NT2/D1 (cell line): ENCODE measurements at regions not wholly inside any gene's neighbourhood (a gene's known extent, or its start where the extent isn't known, plus 50 kb on each side); places are given as distances from the start of the nearest gene placed in this dataset.

Experiments used
- DNase-seq: peaks from one replicate; pipeline ENCODE4 v3.0.0-alpha.2; 2011; ENCODE audit warnings: low read depth, low spot score
- H3K27me3 ChIP-seq: 2 replicates; pipeline ENCODE4 v1.6.0; 2011; ENCODE audit warnings: mild to moderate bottlenecking; ENCODE audit not compliant: insufficient read length, insufficient read depth
- H3K36me3 ChIP-seq: 2 replicates; pipeline ENCODE4 v1.6.1; 2011; ENCODE audit warnings: mild to moderate bottlenecking, low read length, mixed read lengths; ENCODE audit not compliant: insufficient read depth, insufficient read length
- H3K4me1 ChIP-seq: 2 replicates; pipeline ENCODE4 v1.5.1; 2011; ENCODE audit not compliant: insufficient read depth, insufficient read length
- H3K4me3 ChIP-seq: 2 replicates; pipeline ENCODE4 v1.5.1; 2011; ENCODE audit warnings: low read depth; ENCODE audit not compliant: insufficient read length
- H3K9ac ChIP-seq: 2 replicates; pipeline ENCODE4 v1.6.0; 2011; ENCODE audit warnings: low read depth; ENCODE audit not compliant: insufficient read length
- H3K9me3 ChIP-seq: 2 replicates; pipeline ENCODE4 v1.5.1; 2011; ENCODE audit warnings: mild to moderate bottlenecking, low read length; ENCODE audit not compliant: insufficient read depth
- SUZ12 ChIP-seq: IDR thresholded peaks from 2 replicates; pipeline ENCODE4 v1.6.1; 2011; ENCODE audit not compliant: insufficient read length, insufficient read depth; ENCODE audit errors: extremely low read depth
- YY1 ChIP-seq: IDR thresholded peaks from 2 replicates; pipeline ENCODE4 v1.6.1; 2011; ENCODE audit not compliant: insufficient read length, insufficient read depth
- ZNF274 ChIP-seq: IDR thresholded peaks from 2 replicates; pipeline ENCODE4 v1.6.1; 2011; ENCODE audit warnings: mild to moderate bottlenecking, low read depth, low read length

DNA sequence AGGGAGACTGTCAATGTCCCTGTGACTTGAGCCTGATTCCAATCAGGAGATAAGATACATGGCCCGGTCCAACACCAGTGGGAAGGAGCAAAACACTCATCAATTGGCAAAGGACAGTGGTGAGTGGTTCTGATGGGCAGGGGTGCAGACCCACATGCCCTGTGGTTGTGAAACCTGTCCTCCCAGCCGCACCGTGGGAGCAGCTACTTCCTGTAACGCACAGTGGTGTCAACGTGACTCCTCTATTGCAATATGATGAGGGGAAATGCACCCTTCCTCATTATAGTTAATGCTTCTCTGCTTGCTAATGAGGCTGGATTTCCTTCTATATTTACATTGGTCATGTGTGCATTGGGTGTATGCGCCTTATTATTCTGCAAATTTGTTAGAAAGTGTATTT is 223.0 kb downstream of the IRX1 start:
- no peak overlapping the region for H3K4me3 ChIP-seq
- H3K36me3 ChIP-seq = no peaks in the 10 kb centered on the region
- H3K9me3 ChIP-seq = no peaks in the 10 kb centered on the region
- H3K27me3 ChIP-seq = no peaks in the 10 kb centered on the region
- H3K4me1 ChIP-seq = no peaks in the 10 kb centered on the region
- DNase-seq = no peak
- TF ChIP-seq YY1 (no peak), SUZ12 (no peak), ZNF274 (no peak)
- H3K9ac ChIP-seq = no peak overlapping the region

DNA sequence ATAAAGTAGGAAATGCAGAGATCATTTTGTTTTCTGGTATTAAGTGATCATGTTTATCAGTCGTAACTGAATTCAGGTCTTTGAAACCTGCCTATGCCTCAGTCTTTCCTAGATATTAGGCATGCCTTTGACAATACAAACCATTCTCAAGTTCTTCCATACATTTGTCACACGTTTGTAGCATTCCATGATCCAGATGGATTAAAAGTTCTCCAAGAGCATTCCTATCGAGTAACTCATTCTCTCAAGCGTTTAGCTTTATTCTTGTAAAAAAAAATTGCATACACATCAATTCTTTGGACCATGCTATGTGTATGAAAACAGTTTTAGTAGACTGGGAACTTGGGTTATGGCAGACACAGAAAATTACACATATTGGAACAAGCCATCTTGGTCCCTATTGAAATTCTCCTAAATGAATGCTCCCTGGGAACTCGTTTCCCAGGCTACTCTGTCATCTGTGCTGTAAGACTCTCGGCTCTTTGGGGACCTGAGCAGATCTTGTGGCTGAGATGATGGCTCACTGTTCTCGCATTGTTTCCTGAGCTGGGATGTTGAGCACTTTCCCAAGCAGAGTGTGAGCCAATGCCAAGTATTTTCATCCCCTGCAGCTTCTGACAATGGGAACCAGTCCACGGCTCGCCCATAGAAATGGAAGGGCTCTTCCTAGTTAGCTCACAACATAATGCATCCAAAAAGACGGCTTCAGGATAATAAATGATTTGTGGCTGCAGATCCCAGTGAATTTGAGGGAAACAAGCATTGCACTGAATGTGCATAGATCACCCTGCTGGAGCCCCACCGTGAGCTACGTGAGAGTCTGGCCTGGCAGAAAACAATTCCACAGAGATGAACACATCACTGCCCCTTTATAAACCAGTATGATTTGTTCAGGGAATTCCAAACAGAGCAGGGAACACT is 230.2 kb downstream of the IRX1 start:
- DNase-seq = no peak
- Histone ChIP-seq H3K9me3 (no peaks in the 10 kb centered on the region), H3K9ac (no peak overlapping the region), H3K36me3 (no peaks in the 10 kb centered on the region), H3K4me1 (no peaks in the 10 kb centered on the region), H3K4me3 (no peak overlapping the region), H3K27me3 (no peaks in the 10 kb centered on the region)
- TF ChIP-seq YY1 (no peak), ZNF274 (no peak)

DNA sequence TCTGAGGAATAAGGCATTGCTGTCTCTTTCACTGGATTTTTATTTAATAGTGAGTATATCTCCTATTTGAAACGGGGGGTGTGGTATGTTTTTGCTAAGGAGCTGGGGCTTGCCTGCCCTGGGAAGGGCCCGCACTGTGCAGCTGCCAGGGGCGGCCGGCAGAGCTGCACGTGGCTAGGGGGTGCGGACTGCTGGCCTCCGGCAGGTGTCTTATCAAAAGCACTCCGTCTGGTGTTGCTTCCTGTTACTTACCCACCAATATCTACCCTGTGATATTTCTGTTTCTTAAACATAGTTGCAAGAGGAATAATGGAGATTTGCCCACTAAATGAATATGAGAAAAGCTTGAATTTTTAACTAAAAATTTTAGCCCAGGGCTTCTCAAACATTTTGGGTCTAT is 232.0 kb downstream of the IRX1 start:
- no peak overlapping the region for H3K4me3 ChIP-seq
- no peaks in the 10 kb centered on the region; the same call in 1 of the 2 replicates for H3K9me3 ChIP-seq
- no peak overlapping the region for H3K9ac ChIP-seq
- H3K36me3 ChIP-seq = no peaks in the 10 kb centered on the region
- no peaks in the 10 kb centered on the region for H3K4me1 ChIP-seq
- H3K27me3 ChIP-seq = no peaks in the 10 kb centered on the region
- TF ChIP-seq SUZ12 (no peak), ZNF274 (no peak)
- no peak for DNase-seq

DNA sequence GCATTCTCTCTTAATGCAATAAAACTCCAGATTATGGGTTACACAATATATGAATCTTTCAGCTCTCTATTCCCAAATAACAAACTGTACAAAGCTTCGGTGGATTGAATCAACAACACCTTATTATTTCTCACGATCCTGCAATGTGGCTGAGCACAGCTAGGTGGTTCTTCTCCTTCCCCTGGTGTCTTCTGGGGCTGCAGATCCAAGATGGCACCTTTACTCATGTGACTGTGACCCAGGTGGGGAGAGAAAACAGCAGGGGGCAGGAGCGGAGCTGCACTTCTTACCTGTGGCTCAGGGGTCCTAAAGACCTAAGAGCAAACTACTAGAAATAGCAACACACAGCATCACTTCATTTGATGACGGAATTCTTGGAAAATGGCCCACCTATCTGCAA is 233.1 kb downstream of the IRX1 start:
- no peaks in the 10 kb centered on the region for H3K4me1 ChIP-seq
- H3K9me3 ChIP-seq = no peaks in the 10 kb centered on the region; the same call in 1 of the 2 replicates
- no peak overlapping the region for H3K9ac ChIP-seq
- no peaks in the 10 kb centered on the region for H3K36me3 ChIP-seq
- DNase-seq = no peak
- H3K27me3 ChIP-seq = no peaks in the 10 kb centered on the region
- TF ChIP-seq ZNF274 (no peak), YY1 (no peak), SUZ12 (no peak)
- H3K4me3 ChIP-seq = no peak overlapping the region

DNA sequence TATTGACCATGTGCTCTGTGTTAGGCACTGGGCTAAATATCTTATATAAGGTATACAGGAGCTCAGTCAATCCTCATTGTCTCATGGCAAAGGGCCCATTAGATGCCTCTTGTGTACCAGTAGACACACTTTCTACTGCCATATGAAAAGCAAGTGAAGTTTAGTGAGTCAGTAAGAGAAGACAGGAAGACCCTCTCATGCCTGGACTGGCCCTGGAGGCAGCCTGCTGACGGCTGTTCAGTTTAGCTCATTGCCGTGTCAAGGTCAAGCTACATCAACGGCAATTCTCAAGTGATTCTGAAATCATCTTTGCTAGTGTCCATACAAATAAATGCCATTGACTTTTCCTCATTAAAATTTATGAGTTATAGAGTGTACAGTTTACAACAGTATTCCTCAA is 237.9 kb downstream of the IRX1 start:
- TF ChIP-seq YY1 = no peak
- DNase-seq = no peak
- Histone ChIP-seq H3K4me3 (no peak overlapping the region), H3K9me3 (no peaks in the 10 kb centered on the region; the same call in 1 of the 2 replicates), H3K4me1 (no peaks in the 10 kb centered on the region), H3K9ac (no peak overlapping the region), H3K36me3 (no peaks in the 10 kb centered on the region), H3K27me3 (no peaks in the 10 kb centered on the region)

DNA sequence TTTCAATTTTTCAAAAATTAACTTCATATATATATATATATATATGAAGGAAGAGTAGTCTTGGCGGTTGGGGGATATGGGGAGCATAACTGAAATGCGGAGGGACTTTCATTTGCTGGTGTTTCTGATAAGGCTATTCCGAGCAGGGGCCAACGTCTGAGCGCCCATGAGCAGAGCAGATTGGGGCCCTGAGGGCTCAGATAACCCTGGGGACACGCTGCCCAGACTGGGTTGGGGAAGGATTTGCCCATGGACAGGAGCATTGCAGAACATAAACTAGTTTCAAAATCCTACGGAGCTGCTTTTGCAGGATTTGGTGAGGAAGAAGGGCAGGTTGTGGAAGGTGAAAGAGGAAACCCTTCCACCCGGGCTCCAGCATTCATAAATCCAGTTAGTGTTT is 240.2 kb downstream of the IRX1 start:
- no peak overlapping the region for H3K9ac ChIP-seq
- H3K9me3 ChIP-seq = no peaks in the 10 kb centered on the region; the same call in 1 of the 2 replicates
- no peak for TF ChIP-seq ZNF274
- TF ChIP-seq SUZ12 = no peak
- no peak for TF ChIP-seq YY1
- no peaks in the 10 kb centered on the region for H3K27me3 ChIP-seq
- no peak for DNase-seq
- H3K4me3 ChIP-seq = no peak overlapping the region
- no peaks in the 10 kb centered on the region for H3K4me1 ChIP-seq
- H3K36me3 ChIP-seq = no peaks in the 10 kb centered on the region

DNA sequence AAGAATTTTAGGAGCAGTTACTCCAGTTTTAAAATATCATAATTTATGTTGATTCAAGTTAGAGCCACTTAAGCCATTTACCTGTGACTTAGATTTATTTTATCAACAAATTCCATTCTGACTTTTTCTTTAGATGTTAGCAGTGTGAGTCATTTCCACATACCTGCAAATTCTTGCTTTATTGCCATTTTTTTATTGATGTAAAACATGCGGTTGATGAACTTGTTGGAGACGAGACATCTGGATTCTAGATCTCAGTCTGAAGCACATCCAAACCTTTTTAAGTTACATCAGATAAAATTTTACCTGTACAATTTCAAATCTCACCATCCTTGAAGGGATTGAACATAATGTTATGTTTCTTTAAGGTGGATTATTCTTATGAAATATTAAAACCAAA is 240.9 kb downstream of the IRX1 start:
- DNase-seq = no peak
- TF ChIP-seq SUZ12 (no peak), YY1 (no peak), ZNF274 (no peak)

More for the DNA sequence above, 240.9 kb downstream of the IRX1 start:
- Histone ChIP-seq H3K4me1 (no peaks in the 10 kb centered on the region), H3K9me3 (no peaks in the 10 kb centered on the region), H3K4me3 (no peak overlapping the region), H3K27me3 (no peaks in the 10 kb centered on the region), H3K9ac (no peak overlapping the region), H3K36me3 (no peaks in the 10 kb centered on the region)
